ENCODE measurements at regions not wholly inside any gene's neighbourhood (a gene's known extent, or its start where the extent isn't known, plus 50 kb on each side); places are given as distances from the start of the nearest gene placed in this dataset.
"Not testable (repeated sequence)": the region's sequence is repeated elsewhere in the genome, so short reads cannot be mapped to it uniquely, and the experiment has no call there.

- no peak for DNase-seq
Observed at GRCh38 chr10:123323884-123324283, 169.7 kb downstream of the BUB3 start.

- no peak for DNase-seq
Observed at GRCh38 chr10:123325663-123326190, 171.5 kb downstream of the BUB3 start.

- no peak for DNase-seq
Observed at GRCh38 chr10:123326674-123327073, 172.5 kb downstream of the BUB3 start.

DNA sequence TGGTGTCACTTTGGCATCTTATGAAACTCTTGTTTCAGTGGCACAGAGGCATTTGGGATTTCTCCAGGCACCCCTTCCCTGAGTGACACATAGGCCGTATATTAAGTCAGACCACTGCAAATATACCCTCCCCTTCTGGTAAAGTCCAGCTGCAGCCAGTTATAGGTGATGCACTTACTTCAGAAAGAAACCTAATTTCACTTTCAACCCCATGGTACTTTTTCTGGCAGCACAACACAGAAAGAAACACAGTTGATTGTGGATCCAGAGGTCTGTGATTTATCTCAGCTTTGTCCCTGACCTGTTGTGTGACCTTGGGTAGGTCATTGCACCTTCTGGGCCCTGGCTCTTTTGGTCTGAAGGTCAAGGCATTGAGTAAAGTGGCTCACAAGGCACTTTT lies 173.2 kb downstream of the BUB3 start:
- no peak for DNase-seq

- DNase-seq = no peak
Observed at GRCh38 chr10:123327896-123328295, 173.7 kb downstream of the BUB3 start.

- DNase-seq = no peak
Observed at GRCh38 chr10:123331438-123331837, 177.2 kb downstream of the BUB3 start.

DNA sequence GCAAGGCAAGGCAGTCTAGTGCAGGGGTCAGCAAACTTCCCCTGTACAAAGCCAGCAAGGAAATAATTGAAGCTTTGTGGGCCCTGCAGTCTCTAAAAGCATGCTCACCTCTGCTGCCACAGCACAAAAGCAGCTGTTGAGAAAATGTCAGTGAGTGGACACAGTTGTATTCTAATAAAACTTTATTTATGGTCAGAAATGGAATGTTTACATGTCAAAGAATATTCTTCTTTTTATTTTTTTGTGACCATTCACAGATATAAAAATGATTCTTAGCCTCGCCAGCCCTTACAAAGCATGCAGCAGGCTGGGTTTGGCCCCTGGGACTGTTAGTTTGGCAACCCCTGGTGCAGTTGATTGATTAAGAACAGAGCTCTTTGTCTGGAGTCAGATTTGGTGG lies 192.4 kb downstream of the BUB3 start:
- DNase-seq = no peak

DNA sequence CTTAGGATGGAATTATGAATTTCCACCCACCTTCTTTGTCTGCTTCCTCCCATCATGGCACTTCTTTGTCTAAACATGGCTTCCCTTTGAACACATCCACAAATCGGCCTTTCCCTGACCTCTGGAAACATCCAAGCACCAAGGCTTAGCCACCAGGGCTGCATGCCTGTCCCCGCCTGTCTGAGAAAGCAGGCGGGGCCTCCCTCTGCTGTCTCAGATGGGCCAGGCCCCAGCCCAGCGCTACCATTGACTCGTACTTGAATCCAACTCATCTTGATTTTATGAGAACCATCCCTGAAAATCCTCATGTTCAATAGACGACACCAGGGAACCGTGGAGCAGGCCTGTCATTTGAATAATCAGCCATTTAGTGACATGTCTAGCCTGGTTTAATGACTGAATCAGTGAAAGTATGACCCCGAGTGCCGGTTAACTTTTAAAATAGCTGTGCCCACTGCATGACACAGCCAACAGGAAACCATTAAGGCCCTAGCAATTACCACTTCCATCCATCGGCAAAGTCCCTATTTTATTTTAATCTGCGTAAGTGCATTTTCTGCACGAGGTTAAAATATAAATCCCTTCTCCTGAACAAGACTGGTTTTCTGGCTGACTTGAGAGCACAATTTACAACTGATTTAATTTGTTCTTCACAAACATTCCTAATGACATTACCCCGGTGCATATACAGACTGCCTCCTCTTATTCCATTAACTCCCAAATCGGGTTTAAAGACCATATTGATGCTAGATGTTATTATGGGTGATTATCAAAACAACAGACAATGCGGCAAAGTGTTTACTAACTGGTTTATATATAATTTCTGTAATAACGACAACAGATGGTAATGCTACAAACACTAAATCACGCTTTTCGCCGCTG lies 194.7 kb downstream of the BUB3 start:
- DNase-seq = no peak

DNA sequence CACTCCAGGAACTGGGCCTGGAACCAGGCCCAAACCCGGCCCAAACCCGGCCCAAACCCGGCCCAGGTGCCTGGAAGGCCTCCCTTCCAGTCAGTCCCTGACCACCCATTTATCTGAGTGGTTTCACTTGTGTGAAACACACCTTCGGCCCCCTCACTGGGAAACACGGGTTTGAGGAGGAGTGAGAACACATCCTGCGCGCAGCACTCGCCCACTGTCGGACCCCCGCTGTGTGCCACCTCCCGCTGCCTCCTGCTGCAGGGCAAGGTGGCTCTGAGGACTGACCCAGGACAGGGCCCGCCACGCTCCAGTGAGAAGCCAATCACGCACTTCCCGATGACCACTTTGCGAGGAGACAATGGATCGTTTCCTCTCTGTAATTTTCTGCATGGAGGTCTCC lies 197.5 kb downstream of the BUB3 start:
- no peak for DNase-seq

DNA sequence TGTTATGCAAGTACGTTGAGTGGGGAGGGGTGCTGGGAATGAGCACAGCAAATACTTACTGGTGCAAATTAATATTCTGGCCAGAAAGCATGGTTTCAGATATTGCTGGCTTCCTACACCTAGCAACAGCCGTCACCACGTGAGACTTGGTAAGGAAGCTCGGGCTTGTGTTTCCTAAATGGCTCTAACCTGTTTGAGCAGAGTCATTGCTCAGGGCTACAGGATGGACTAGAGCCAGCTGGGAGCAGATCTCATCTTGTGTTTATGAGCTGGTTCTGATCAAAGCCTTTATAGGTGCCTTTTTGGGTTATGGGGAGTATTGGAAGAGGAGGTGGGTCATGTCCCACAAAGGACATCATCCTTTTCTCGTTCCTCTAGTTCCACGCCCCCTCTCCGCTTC lies 200.3 kb downstream of the BUB3 start:
- no peak for DNase-seq

- no peak for DNase-seq
Observed at GRCh38 chr10:123355748-123356481, 201.7 kb downstream of the BUB3 start.

GRCh38 chr10:123356799-123357198 lies 202.6 kb downstream of the BUB3 start:
- DNase-seq = no peak

DNA sequence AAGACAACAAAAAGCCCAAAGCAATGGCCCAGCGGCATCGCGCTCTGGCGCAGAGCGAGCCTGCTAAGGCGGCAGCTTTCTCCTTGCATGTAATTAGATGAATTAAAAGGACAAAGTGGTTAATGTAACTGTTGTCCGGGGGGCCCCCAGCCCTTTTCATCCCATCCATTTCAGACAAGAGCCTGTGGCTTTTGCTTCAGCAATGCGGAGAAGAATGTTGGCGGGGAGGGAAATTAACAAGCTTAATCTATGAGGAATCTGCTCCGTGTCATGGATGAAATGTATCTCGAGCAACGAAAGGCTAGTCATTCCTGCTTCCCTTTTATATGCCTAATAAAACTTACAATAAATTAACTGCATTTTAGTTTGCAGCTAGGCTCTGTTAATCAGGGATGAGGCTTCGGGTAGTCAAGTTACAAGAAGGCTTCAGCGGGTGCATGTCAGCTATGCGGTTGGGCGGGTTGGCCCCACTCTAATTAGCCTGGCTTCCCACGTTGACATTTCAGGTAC lies 203.3 kb downstream of the BUB3 start:
- DNase-seq = no peak

DNA sequence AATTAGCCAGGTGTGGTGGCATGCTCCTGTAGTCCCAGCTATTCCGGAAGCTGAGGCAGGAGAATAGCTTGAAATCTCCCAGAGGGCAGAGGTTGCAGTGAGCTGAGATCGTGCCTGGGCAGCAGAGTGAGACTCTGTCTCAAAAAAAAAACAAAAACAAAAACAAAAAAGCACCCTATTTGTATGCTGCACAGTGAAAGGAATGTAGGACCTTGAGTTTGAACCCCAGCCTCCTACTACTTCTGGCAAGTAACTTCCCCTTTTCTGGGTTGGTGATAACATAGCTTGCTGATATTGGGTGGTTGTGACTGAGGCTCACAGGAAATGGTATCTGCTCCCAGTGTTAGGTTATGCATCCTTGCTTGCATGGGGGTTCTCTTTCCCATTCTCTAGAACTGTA lies 205.3 kb downstream of the BUB3 start:
- no peak for DNase-seq

- no peak for DNase-seq
Observed at GRCh38 chr10:123361832-123362231, 207.6 kb downstream of the BUB3 start.

- DNase-seq = no peak
Observed at GRCh38 chr10:123367195-123367594, 213.0 kb downstream of the BUB3 start.

DNA sequence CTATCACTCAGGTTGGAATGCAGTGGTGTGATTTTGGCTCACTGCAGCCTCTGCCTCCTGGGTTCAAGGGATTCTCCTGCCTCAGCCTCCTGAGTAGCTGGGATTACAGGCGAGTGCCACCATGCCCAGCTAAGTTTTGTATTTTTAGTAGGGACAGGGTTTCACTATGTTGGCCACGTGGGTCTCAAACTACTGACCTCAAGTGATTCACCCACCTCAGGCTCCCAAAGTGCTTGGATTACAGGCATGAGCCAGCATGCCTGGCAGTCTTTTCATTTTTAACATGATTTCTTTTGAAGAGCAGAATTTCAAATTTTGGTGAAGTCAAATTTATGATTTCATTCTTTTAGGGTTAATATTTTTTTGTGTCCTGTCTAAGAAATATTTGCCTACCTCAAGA lies 217.4 kb downstream of the BUB3 start:
- not testable (repeated sequence) for DNase-seq

- DNase-seq = no peak
Observed at GRCh38 chr10:123373591-123373990, 219.4 kb downstream of the BUB3 start.

DNA sequence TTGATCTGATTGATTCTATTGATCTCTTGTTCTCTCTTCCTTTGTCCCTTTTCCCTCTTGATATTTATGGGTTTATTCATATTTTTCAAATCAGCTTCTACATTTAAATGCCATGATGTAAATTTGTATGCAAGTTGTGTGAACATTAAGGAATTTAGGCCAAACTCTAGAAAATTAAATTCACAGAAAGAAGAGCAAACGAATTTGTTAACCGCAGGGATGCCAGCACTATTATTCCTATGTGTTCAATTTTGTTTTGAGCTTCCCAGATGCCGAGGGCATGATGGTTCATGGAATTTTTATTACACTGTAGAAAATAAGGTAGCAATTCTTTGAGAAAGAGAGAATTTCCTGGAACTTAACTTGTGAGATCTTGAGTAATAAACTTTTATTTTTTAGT lies 220.9 kb downstream of the BUB3 start:
- no peak for DNase-seq

GRCh38 chr10:123375738-123376137 lies 221.5 kb downstream of the BUB3 start:
- DNase-seq = no peak

DNA sequence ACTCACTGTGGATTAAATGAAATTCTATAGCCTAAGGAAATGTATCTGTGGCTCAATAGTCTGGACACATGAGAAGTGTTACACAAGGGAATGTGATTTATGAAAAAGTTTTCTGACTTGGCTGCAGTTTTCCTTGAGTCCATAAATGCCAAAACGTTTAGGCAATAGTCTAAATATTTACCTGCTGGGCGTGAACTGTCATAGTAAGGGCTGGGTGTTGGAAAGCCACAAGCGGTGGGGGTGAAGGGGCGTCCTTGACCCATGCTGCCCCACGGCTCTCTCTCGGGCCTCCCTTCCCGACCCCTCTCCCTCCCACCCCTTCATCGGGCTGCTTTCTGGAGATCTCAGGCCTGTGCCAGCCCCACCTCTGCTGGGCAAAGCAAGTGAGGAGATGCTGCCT lies 223.7 kb downstream of the BUB3 start:
- DNase-seq = no peak

DNA sequence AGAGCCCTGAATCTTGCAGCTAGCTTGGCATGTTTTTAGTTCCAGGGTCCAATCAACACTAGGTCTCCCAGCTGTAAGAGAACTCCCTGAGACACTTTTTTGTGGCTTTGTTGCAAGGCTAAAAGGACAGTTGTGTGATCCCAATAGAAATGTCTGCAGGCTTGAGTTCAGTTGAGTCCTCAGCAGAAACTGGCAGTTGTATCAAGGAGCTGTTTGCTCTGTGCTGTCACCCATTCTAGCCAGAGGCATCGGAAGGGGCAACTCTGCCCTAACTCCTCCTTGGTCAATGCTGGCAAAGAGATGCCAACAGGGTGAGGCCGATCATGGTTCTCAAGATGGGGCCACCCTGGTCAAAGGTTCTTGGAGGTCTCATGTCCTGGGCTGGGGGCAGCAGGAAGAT lies 224.1 kb downstream of the BUB3 start:
- DNase-seq = no peak

DNA sequence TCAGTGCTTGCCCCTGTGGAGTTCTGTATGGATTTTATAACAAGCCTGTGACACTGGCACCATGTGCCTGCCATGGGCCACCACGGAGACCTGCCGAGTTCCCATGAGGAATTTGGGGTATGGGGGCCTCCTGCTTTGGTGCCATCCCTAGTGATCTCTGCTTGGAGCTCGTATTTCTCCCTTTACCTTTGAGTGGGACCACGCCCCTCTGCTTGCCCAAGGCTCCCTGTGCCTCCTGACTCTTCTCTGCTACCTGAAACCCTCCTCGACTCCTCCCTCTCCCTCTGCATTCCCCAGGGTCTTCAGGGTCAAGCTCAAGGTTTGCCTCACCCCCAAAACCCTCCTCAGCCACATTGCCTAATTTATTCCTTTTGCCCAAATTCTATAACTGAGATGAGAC lies 225.0 kb downstream of the BUB3 start:
- DNase-seq = no peak
